HuH-7 (cell line): ENCODE measurements at regions not wholly inside any gene's neighbourhood (a gene's known extent, or its start where the extent isn't known, plus 50 kb on each side); places are given as distances from the start of the nearest gene placed in this dataset.
"Not testable (repeated sequence)": the region's sequence is repeated elsewhere in the genome, so short reads cannot be mapped to it uniquely, and the experiment has no call there.

Experiments
- DNase-seq: peaks from one replicate; pipeline ENCODE4 v3.0.0; 2011; ENCODE audit warnings: low spot score

GRCh38 chr6:86070151-86070550, 427.5 kb upstream of the SYNCRIP start:
- no peak for DNase-seq

GRCh38 chr6:86065002-86065401, 422.3 kb upstream of the SYNCRIP start:
- DNase-seq, result not testable (repeated sequence)

DNA sequence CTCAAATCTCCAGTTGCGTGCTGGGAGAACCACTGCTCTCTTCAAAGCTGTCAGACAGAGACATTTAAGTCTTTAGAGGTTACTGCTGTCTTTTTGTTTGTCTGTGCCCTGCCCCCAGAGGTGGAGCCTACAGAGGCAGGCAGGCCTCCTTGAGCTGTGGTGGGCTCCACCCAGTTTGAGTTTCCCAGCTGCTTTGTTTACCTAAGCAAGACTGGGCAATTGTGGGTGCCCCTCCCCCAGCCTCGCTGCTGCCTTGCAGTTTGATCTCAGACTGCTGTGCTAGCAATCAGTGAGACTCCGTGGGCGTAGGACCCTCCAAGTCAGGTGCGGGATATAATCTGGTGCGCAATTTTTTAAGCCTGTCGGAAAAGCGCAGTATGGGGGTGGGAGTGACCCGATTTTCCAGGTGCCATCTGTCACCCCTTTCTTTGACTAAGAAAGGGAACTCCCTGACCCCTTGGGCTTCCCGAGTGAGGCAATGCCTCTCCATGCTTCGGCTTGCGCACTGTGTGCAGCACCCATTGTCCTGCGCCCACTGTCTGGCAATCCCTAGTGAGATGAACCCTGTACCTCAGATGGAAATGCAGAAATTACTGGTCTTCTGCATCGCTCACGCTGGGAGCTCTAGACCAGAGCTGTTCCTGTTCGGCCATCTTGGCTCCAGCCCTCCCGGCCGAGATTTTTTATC, 414.8 kb upstream of the SYNCRIP start:
- not testable (repeated sequence) for DNase-seq

GRCh38 chr6:86045038-86045437, 402.4 kb upstream of the SYNCRIP start:
- DNase-seq, result no peak

- no peak for DNase-seq
Observed at GRCh38 chr6:86042214-86042613, 399.5 kb upstream of the SYNCRIP start.

GRCh38 chr6:86031713-86032112, 389.0 kb upstream of the SYNCRIP start:
- no peak for DNase-seq

DNA sequence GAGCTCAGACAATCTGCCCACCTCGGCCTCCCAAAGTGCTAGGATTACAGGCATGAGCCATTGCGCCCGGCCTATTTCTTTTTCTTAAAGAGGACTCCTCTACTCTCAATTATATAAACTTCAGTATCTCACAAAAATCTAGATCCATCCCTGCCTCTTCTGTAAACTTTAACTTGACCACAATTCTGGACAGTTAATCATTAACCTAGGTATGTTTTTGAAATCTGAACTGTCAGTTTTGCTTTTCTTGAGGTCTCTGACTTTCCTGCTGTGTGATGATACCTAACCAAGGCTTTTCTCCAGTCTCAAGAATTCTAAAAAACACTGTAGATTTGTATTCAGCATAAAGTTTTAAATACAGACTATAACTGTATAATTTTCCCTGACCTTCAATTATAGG, 388.2 kb upstream of the SYNCRIP start:
- no peak for DNase-seq

- DNase-seq, result no peak
Observed at GRCh38 chr6:86028776-86029175, 386.1 kb upstream of the SYNCRIP start.

- not testable (repeated sequence) for DNase-seq
Observed at GRCh38 chr6:86026890-86027289, 384.2 kb upstream of the SYNCRIP start.

DNA sequence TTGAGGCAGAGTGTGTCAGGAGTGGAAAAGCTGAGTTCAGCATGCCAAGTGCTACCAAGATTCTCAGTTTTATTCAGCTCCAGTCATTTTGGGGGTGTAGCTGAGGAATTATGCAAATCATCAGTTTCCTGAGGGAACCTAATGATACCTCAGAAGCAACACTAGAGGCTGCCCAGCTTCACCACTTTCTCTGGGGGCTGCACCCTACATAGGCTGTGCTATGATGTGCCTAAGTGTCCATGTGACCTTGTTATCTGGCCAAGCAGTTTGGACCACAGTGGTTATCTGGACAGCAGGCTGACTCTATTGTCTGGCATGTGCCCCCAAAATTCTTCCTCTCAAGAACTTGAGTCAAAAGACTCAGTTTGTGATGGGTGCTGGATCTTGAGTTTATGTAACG, 374.6 kb upstream of the SYNCRIP start:
- DNase-seq, result no peak

DNA sequence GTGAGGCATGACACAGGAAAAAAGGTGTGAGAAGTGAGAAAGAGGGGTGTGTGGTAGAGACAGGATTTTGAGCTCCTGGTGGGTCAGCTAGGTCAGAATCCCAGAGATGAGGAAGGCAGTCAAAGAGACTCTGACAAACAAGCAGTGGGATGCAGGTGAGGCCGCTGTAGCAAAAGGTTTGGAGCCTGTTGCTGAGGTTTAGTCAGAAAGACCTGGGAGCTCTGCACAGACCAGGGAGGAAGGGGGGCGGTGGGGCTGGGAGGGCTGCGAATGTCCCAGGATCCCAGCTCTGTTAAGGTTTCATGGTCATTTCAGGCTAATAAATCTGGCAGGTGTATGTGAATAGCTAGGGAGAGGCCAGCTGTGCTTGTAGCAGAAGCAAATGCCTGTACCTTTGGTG, 373.9 kb upstream of the SYNCRIP start:
- no peak for DNase-seq

GRCh38 chr6:86016077-86016476, 373.4 kb upstream of the SYNCRIP start:
- DNase-seq, result no peak

- not testable (repeated sequence) for DNase-seq
Observed at GRCh38 chr6:86012991-86013390, 370.3 kb upstream of the SYNCRIP start.

- no peak for DNase-seq
Observed at GRCh38 chr6:86010915-86011786, 368.5 kb upstream of the SYNCRIP start.

DNA sequence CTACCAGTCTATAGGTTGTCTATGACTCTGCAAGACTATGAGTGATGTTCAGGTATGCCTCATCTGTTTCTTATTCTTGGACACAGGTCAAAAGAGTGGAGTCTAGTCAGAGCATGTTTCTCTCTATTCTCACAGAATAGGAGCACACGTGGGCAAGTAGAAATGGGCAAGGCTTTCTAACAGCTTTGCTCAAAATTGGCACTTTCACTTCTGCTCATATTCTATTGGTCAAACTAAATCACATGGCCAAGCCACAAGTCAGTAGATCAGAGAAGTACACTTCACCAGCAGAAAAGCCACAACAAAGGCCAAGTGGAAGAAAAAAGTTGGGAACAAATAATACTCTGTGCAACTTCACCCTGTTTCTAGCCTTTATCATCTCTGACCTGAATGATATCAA, 354.5 kb upstream of the SYNCRIP start:
- DNase-seq, result no peak

DNA sequence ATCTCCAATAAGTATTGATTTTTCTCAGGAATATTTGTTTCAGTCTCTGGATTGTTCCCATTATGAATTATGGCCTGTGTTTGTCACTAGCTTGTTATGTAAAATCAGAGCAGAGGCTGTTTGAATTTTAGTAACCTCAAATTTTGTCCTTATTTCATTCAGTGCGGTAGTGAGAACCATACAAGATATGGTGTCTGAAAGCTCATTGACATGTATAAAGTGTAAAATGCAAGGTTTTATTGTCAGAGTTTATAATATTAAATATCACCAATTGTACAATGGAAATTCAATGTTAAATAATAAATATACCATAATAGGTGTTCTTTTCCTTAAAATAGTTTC, 353.3 kb upstream of the SYNCRIP start:
- DNase-seq, result no peak

- no peak for DNase-seq
Observed at GRCh38 chr6:85995339-85996033, 352.8 kb upstream of the SYNCRIP start.

DNA sequence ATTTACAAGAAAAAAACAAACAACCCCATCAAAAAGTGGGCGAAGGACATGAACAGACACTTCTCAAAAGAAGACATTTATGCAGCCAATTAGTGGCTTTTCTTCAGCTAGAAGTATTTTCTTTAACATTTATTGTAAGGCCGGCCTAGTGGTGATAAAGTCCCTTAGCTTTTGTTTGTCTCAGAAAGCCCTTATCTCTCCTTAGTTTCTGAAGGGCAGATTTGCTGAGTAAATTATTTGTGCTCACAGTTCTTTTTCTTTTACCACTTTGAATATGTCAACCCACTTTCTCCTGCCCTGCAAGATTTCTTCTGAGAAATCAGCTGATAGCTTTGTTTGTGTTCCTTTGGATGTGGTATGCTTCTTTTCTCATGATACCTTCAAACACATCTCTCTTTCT, 344.0 kb upstream of the SYNCRIP start:
- no peak for DNase-seq

DNA sequence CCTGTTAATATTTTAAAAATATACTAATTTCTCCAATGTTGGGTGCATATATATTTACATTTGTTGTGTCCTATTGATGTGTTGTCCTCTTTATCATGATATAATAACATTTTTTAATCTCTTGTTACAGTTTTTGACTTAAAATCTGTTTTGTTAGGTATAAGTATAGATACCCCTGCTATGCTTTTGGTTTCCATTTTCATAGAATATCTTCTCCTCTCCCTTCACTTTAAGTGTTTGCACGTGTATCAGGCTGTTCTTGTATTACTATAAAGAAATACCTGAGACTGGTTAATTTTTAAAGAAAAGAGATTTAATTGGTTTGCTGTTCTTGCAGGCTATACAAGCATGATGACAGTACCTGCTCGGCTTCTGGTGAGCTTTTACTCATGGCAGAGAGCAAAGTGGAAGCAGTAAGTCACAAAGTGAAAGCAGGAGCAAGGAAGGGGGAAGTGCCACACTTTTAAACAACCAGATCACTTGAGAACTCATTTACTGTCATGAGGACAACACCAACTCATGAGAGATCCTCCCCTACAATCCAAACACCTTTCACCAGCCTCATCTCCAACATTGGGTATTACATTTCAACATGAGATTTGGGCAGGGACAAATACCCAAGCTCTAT, 340.5 kb upstream of the SYNCRIP start:
- no peak for DNase-seq

DNA sequence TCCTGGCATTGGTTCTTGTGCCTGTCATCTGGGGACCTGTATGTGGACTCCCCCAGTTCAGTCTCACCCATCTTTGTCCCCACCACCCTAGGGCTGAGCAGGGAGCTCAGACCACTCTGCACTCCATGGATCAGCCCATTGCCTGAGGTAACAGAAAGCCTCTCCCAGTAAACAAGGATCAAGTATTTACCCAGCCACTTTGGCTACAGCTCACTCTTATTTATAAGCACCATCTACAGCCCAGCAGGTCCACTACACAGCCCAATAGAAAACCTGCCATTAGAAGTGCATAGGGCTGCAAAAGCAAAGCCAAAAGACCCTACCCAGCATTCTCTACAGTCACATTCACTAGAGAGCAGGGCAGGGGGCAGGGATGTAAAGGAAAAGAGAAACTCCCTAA, 335.0 kb upstream of the SYNCRIP start:
- DNase-seq, result no peak

DNA sequence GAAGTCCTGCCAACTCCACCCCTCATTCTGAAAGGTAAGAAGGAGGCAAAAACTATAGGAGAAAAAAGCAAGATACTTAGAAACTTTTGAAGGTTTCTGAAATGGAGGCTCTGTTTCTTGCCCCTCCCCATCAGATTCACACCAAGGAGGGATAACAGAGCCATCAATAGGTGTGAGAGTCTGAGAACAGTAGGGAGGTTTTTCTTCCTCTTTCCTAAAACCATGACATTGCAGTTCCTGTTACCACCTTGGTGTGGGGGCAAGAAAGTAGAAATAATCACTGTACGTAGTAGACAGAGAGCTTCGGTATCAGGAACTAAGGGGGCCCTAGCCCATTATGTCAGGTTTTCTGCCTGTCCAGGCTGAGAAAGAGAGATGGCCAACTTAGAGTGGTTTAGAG, 333.3 kb upstream of the SYNCRIP start:
- DNase-seq, result no peak

- no peak for DNase-seq
Observed at GRCh38 chr6:85971238-85971637, 328.6 kb upstream of the SYNCRIP start.

GRCh38 chr6:85966828-85967227, 324.1 kb upstream of the SYNCRIP start:
- DNase-seq, result no peak
